Spleen (tissue), 11 donors: ENCODE measurements at regions not wholly inside any gene's neighbourhood (a gene's known extent, or its start where the extent isn't known, plus 50 kb on each side); places are given as distances from the start of the nearest gene placed in this dataset.

Experiments used
- DNase-seq: peaks from one replicate; pipeline ENCODE4 v3.0.0-alpha.2; 2020
- H3K27ac ChIP-seq, 8 donors: fragments of 200-600 bp; sonication (generic) in 7 of 8; 1 replicate in 4 of 8; 2 replicates in 4 of 8; pipeline versions ENCODE4 v1.5.0 to v1.8.0; 2016 to 2021; ENCODE audit warnings: inconsistent platforms in 4 of 8, mild to moderate bottlenecking in 4 of 8, moderate library complexity in 1 of 8
- H3K27me3 ChIP-seq, 7 donors: fragments of 200-600 bp; sonication (generic) in 6 of 7; replicated peaks in 1 of 7; 1 replicate in 4 of 7; 2 replicates in 3 of 7; pipeline versions ENCODE4 v1.5.0 to v1.8.0; 2016 to 2021; ENCODE audit warnings: inconsistent platforms in 3 of 7, mild to moderate bottlenecking in 1 of 7
- H3K36me3 ChIP-seq, 6 donors: fragments of 200-600 bp; sonication (generic) in 5 of 6; 1 replicate in 4 of 6; 2 replicates in 2 of 6; pipeline versions ENCODE4 v1.5.0 to v1.8.0; 2016 to 2021; ENCODE audit warnings: inconsistent platforms in 2 of 6
- H3K4me1 ChIP-seq, 6 donors: fragments of 200-600 bp; sonication (generic) in 5 of 6; 1 replicate in 3 of 6; 2 replicates in 3 of 6; pipeline versions ENCODE4 v1.5.0 to v1.8.0; 2016 to 2021; ENCODE audit warnings: inconsistent platforms in 3 of 6
- H3K4me3 ChIP-seq, 8 donors: fragments of 200-600 bp; sonication (generic) in 7 of 8; 1 replicate in 4 of 8; 2 replicates in 4 of 8; pipeline versions ENCODE4 v1.5.0 to v1.8.0; 2016 to 2021; ENCODE audit warnings: inconsistent platforms in 4 of 8, mild to moderate bottlenecking in 4 of 8, moderate library complexity in 2 of 8
- H3K9me3 ChIP-seq, 8 donors: fragments of 200-600 bp; sonication (generic) in 7 of 8; 1 replicate in 4 of 8; 2 replicates in 4 of 8; pipeline versions ENCODE4 v1.5.0 to v1.8.0; 2016 to 2021; ENCODE audit warnings: inconsistent platforms in 4 of 8
- POLR2A ChIP-seq, 3 donors: fragments of 450-650 bp; IDR thresholded peaks; one replicate each; pipeline ENCODE4 v1.5.1; 2017; ENCODE audit warnings: antibody characterized with exemption in 3 of 3, mild to moderate bottlenecking in 1 of 3
- POLR2AphosphoS5 ChIP-seq, 3 donors: sonication (generic); formaldehyde crosslinking; IDR thresholded peaks; one replicate each; pipeline ENCODE4 v1.5.1; 2017; ENCODE audit warnings: antibody characterized with exemption in 3 of 3
- WGBS, 5 donors: extraction: QIAGEN DNeasy Blood & Tissue Kit in 3 of 5; methylation state at CpG; one replicate each; pipeline versions ENCODE4 v1.1.5 to v1.1.7; 2013 to 2018; 5-methylcytosine and 5-hydroxymethylcytosine counted together
- intact Hi-C: fragments of 100-400 bp; cut with DNase I; formaldehyde crosslinking; loops from one replicate; pipeline ENCODE4 v1.15.0; 2023; ENCODE audit warnings: low total_unique reads
- TF ChIP-seq, protein P1 (sequence below), 11 experiments: fragments of 200-600 bp in 7 of 11; fragments of 450-650 bp in 4 of 11; sonication (generic) in 4 of 11; IDR thresholded peaks in 8 of 11; conservative IDR thresholded peaks in 3 of 11; 1 replicate in 7 of 11; 2 replicates in 4 of 11; pipeline versions ENCODE4 v1.4.0 to v1.8.0; 2016 to 2021; ENCODE audit warnings: antibody characterized with exemption in 11 of 11, inconsistent platforms in 4 of 11, mild to moderate bottlenecking in 1 of 11
- donor health status: healthy with polysubstance abuse.
- donor health status: DM: no; HTN: no; CAD: no; lungs with moderate emphysema.
- donor health status: DM: no; HTN: no; CAD: no.
- donor health status: Bipolar disorder and iron deficiency.
- donor health status: healthy.
- donor health status: DM: no; HTN: no; CAD: no.
- donor health status: DM: yes; HTN: yes; CAD: no.

DNA sequence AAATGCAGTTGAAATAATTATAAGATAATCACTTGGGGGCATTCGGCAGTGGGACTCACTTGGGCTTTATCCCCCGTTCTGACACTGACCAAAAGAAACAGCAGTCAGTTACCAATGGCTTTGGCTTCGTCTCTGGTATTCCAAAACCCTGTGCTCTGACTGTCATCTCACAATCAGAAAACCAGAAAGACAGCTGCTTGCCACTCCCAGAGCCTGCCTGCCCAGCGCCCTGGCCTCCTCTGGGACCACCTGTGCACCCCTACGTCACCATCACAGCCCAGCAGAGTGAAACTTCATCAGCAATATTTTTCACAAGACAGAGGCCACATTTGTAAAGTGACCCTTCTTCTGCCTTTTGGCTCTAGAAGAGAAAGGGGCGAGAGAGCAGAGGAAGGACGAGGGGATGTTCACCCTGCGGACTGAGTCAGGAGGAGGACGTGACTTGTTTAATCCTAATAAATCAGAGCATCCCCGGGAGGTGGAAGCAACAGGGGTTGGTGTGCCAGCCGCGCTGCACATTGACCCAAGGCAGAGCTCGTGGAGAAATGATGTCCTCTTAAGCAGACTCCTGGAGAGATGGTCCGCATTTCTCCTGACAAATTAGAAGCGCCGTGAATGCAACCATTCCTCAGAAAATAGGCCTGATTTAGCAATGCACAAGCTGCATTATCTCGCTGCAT, 397.8 kb upstream of the ZNF507 start:
- Histone ChIP-seq H3K27ac (no peak overlapping the region), H3K27me3 (no peaks in the 10 kb centered on the region), H3K36me3 (no peaks in the 10 kb centered on the region), H3K4me1 (no peaks in the 10 kb centered on the region), H3K9me3 (peaks cover 0 to 13% (median 0%) of the 10 kb centered on the region in 8 donors), H3K4me3 (no peak overlapping the region)
- WGBS, 5 donors = 82 to 93% (median 86%) methylated on average over 17 of the region's 17 CpGs
- intact Hi-C loops = no loop called here
- no peak for TF ChIP-seq POLR2A (IDR thresholded peaks at IDR 0.05)
- TF ChIP-seq, protein P1, sequence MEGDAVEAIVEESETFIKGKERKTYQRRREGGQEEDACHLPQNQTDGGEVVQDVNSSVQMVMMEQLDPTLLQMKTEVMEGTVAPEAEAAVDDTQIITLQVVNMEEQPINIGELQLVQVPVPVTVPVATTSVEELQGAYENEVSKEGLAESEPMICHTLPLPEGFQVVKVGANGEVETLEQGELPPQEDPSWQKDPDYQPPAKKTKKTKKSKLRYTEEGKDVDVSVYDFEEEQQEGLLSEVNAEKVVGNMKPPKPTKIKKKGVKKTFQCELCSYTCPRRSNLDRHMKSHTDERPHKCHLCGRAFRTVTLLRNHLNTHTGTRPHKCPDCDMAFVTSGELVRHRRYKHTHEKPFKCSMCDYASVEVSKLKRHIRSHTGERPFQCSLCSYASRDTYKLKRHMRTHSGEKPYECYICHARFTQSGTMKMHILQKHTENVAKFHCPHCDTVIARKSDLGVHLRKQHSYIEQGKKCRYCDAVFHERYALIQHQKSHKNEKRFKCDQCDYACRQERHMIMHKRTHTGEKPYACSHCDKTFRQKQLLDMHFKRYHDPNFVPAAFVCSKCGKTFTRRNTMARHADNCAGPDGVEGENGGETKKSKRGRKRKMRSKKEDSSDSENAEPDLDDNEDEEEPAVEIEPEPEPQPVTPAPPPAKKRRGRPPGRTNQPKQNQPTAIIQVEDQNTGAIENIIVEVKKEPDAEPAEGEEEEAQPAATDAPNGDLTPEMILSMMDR (IDR thresholded peaks at IDR 0.05 in 8 of 11, conservative IDR thresholded peaks at IDR 0.05 in 3 of 11) = no peak
- TF ChIP-seq POLR2AphosphoS5 (IDR thresholded peaks at IDR 0.05) = no peak
- DNase-seq = no peak

DNA sequence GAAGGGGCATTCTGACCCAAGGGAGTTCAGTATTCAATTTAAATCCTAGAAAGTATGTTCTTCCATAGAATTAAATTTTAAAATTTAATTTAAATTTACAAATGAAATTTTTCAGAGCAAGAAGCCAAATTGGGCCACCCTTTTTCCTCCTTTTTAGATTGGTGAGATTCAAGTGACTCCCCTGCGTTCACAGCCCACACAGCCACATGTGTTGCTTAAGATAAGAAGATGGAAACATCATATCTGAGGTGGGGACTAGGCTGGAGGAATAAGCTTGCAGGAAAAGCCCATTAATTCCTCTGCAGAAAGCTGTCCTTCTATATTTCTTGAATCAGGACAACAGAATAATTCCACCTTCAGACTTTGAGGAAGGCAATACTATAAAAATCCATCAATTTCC, 392.7 kb upstream of the ZNF507 start:
- intact Hi-C loops = no loop called here
- WGBS, 5 donors = 40 to 82% (median 56%) methylated on average over 1 of the region's 1 CpG
- H3K27me3 ChIP-seq = no peaks in the 10 kb centered on the region

DNA sequence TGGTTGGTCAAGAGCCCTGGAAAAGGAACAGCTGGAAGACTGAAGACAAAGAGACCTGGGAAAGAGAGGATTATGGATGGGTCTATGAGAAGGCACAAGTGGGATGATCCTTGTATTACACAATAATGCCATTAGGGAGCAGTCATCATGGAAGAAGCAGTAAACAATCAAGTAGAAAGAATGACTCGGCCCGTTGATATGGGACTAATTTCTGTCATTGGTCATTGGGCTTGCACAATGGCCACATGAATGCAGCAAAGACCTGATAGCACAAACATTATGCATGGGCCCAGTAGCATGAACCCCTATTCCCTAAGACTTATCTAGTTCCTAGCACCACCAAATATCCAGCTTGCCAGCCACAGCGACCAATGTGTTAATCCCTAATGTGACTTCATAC, 390.3 kb upstream of the ZNF507 start:
- Histone ChIP-seq H3K4me1 (no peaks in the 10 kb centered on the region), H3K27ac (no peak overlapping the region), H3K4me3 (no peak overlapping the region), H3K9me3 (peaks cover 0 to 25% (median 0%) of the 10 kb centered on the region in 8 donors), H3K27me3 (peaks cover 0 to 5% (median 0%) of the 10 kb centered on the region in 7 donors), H3K36me3 (no peaks in the 10 kb centered on the region)
- no peak for DNase-seq
- 88 to 92% (median 90%) methylated on average over 3 of the region's 3 CpGs for WGBS, 5 donors
- intact Hi-C loops = no loop called here
- TF ChIP-seq POLR2AphosphoS5 (IDR thresholded peaks at IDR 0.05) (no peak), POLR2A (IDR thresholded peaks at IDR 0.05) (no peak)
- TF ChIP-seq, protein P1 (IDR thresholded peaks at IDR 0.05 in 8 of 11, conservative IDR thresholded peaks at IDR 0.05 in 3 of 11) = no peak

More for the DNA sequence above, 392.7 kb upstream of the ZNF507 start:
- Histone ChIP-seq H3K36me3 (no peaks in the 10 kb centered on the region), H3K9me3 (peaks cover 0 to 26% (median 0%) of the 10 kb centered on the region in 8 donors), H3K4me1 (no peaks in the 10 kb centered on the region), H3K27ac (no peak overlapping the region), H3K4me3 (no peak overlapping the region)
- TF ChIP-seq, protein P1 (IDR thresholded peaks at IDR 0.05 in 8 of 11, conservative IDR thresholded peaks at IDR 0.05 in 3 of 11) = no peak
- TF ChIP-seq POLR2A (IDR thresholded peaks at IDR 0.05) (no peak), POLR2AphosphoS5 (IDR thresholded peaks at IDR 0.05) (no peak)
- DNase-seq = no peak

DNA sequence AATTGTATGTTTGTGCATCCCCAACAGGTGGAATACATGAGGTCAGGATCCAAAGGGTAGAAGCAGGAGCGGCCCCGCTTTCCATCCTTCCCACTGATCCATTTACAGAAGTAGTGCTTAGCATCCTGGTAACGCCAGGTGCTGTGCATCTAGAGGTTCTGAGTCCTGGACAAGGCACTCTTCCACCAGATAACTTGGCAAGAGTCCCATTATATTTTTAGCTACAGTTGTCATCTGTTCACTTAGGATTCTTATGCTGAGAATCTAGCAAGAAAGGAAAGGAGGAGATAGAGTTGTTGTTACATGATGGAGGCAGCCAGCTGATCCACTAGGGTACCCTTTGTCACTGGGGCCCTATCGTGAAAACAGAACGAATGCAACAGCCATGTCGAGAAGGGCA, 389.5 kb upstream of the ZNF507 start:
- Histone ChIP-seq H3K9me3 (peaks cover 0 to 17% (median 0%) of the 10 kb centered on the region in 8 donors), H3K27ac (no peak overlapping the region), H3K27me3 (peaks cover 0 to 5% (median 0%) of the 10 kb centered on the region in 7 donors), H3K4me1 (no peaks in the 10 kb centered on the region), H3K36me3 (no peaks in the 10 kb centered on the region), H3K4me3 (no peak overlapping the region)
- no peak for TF ChIP-seq POLR2AphosphoS5 (IDR thresholded peaks at IDR 0.05)
- TF ChIP-seq, protein P1 (IDR thresholded peaks at IDR 0.05 in 8 of 11, conservative IDR thresholded peaks at IDR 0.05 in 3 of 11) = no peak
- no peak for TF ChIP-seq POLR2A (IDR thresholded peaks at IDR 0.05)
- intact Hi-C loops = no loop called here
- DNase-seq = no peak
- 83 to 93% (median 89%) methylated on average over 6 of the region's 6 CpGs for WGBS, 5 donors
